Transverse colon (tissue), 4 donors: ENCODE measurements at regions not wholly inside any gene's neighbourhood (a gene's known extent, or its start where the extent isn't known, plus 50 kb on each side); places are given as distances from the start of the nearest gene placed in this dataset.
"Not testable (repeated sequence)": the region's sequence is repeated elsewhere in the genome, so short reads cannot be mapped to it uniquely, and the experiment has no call there.

Source experiments
- DNase-seq: peaks from one replicate; pipeline ENCODE4 v3.0.0-alpha.2; 2019
- H3K27ac ChIP-seq, 4 donors: fragments of 200-600 bp; sonication (generic); 2 replicates each; pipeline ENCODE4 v1.5.1; 2016 to 2018; ENCODE audit warnings: inconsistent platforms in 4 of 4
- H3K27me3 ChIP-seq: fragments of 200-600 bp; sonication (generic); 2 replicates; pipeline ENCODE4 v1.5.1; 2017; ENCODE audit warnings: inconsistent platforms
- H3K36me3 ChIP-seq, 4 donors: fragments of 200-600 bp; sonication (generic); 2 replicates each; pipeline ENCODE4 v1.5.1; 2017 to 2019; ENCODE audit warnings: inconsistent platforms in 4 of 4
- H3K4me1 ChIP-seq, 4 donors: fragments of 200-600 bp; sonication (generic); 2 replicates each; pipeline ENCODE4 v1.5.1; 2017 to 2020; ENCODE audit warnings: inconsistent platforms in 4 of 4
- H3K4me3 ChIP-seq, 4 donors: fragments of 200-600 bp; sonication (generic); 1 replicate in 1 of 4; 2 replicates in 3 of 4; pipeline versions ENCODE4 v1.5.1 to v1.6.1; 2017 to 2019; ENCODE audit warnings: inconsistent platforms in 4 of 4
- H3K9me3 ChIP-seq, 2 donors: fragments of 200-600 bp; sonication (generic); 2 replicates each; pipeline ENCODE4 v1.5.1; 2017 to 2019; ENCODE audit warnings: inconsistent platforms in 2 of 2
- EP300 ChIP-seq: sonication (generic); formaldehyde crosslinking; IDR thresholded peaks from one replicate; pipeline ENCODE4 v1.6.1; 2017; ENCODE audit warnings: antibody characterized with exemption, low read depth
- POLR2A ChIP-seq: fragments of 450-650 bp; IDR thresholded peaks from one replicate; pipeline ENCODE4 v1.6.1; 2016; ENCODE audit warnings: antibody characterized with exemption, mild to moderate bottlenecking, moderate library complexity
- POLR2AphosphoS5 ChIP-seq, 3 donors: sonication (generic); formaldehyde crosslinking; IDR thresholded peaks; one replicate each; pipeline ENCODE4 v1.6.1; 2016; ENCODE audit warnings: antibody characterized with exemption in 3 of 3
- WGBS, 2 donors: methylation state at CpG; one replicate each; pipeline ENCODE4 v1.1.5; 2018; ENCODE audit warnings: low coverage in 1 of 2; 5-methylcytosine and 5-hydroxymethylcytosine counted together
- in situ Hi-C, 4 donors: fragments of 200-750 bp; cut with MboI; loops; one replicate each; pipeline versions ENCODE4 v1.15.0 to v1.15.1; 2017; ENCODE audit warnings: low sequenced_read_pairs in 3 of 4, low pct_ligation_motif_present in 1 of 4, low pct_unique_long_range_greater_than_20kb in 1 of 4
- intact Hi-C: fragments of 100-400 bp; cut with DNase I; formaldehyde crosslinking; loops from one replicate; pipeline ENCODE4 v1.15.1; 2023; ENCODE audit warnings: low total_unique reads
- TF ChIP-seq, protein P1 (sequence below), 5 experiments: fragments of 200-600 bp in 3 of 5; fragments of 450-650 bp in 2 of 5; sonication (generic) in 3 of 5; IDR thresholded peaks; 1 replicate in 2 of 5; 2 replicates in 3 of 5; pipeline ENCODE4 v1.5.1; 2016 to 2017; ENCODE audit warnings: antibody characterized with exemption in 5 of 5, inconsistent platforms in 3 of 5, mild to moderate bottlenecking in 2 of 5, moderate library complexity in 1 of 5

DNA sequence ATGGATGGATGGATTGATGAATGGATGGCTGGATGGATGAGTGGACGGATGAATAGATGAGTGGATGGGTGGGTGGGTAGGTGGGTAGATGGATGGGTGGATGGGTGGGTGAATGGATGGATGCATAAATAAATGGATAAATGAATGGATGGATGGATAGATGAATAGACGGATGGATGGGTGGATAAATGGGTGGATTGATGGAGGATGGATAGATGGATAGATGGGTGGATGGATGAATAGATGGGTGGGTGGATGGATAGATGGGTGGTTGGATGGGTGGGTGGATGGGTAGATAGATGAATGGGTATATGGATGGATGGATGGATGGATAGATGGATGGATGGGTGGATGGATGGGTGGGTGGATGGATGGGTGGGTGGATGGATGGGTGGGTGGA is 84.9 kb upstream of the ZNF536 start:
- no peaks in the 10 kb centered on the region for H3K9me3 ChIP-seq
- in situ Hi-C loops, result no loop called here
- no peak overlapping the region for H3K4me3 ChIP-seq
- no peak for DNase-seq
- WGBS, 2 donors, result 90 to 93% methylated on average over 2 of the region's 2 CpGs
- H3K4me1 ChIP-seq, result no peaks in the 10 kb centered on the region
- TF ChIP-seq POLR2A (no peak), EP300 (no peak)
- intact Hi-C loops, result no loop called here
- no peaks in the 10 kb centered on the region for H3K27me3 ChIP-seq
- H3K36me3 ChIP-seq, result no peaks in the 10 kb centered on the region
- H3K27ac ChIP-seq, result no peak overlapping the region

DNA sequence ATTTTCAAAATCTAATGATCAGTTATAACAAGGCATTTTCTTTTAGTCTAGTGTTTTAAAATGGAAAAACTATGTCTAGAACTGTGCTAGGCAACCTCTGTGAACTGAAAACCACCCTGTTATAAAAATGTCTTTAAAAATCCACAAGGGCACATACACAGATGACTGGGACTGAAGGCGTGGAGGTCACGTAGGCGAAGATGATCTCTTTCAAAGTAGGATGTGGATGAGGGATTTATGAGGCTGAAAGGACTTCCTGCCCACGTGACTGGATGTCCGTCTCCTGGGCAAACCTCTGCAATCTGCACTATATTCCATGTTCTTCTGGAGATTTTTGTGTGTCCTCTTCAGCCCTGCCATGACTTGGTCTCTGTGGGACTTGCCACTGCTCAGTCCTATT is 84.2 kb upstream of the ZNF536 start:
- no peaks in the 10 kb centered on the region for H3K36me3 ChIP-seq
- intact Hi-C loops (no loop called here), in situ Hi-C loops (no loop called here)
- H3K9me3 ChIP-seq, result no peaks in the 10 kb centered on the region
- H3K4me3 ChIP-seq, result no peak overlapping the region
- no peaks in the 10 kb centered on the region for H3K4me1 ChIP-seq
- WGBS, 2 donors, result 60 to 82% methylated on average over 2 to 5 of the region's 5 CpGs
- H3K27ac ChIP-seq, result no peak overlapping the region
- no peak for TF ChIP-seq POLR2AphosphoS5 (IDR thresholded peaks at IDR 0.05)
- TF ChIP-seq EP300, result no peak
- TF ChIP-seq, protein P1, sequence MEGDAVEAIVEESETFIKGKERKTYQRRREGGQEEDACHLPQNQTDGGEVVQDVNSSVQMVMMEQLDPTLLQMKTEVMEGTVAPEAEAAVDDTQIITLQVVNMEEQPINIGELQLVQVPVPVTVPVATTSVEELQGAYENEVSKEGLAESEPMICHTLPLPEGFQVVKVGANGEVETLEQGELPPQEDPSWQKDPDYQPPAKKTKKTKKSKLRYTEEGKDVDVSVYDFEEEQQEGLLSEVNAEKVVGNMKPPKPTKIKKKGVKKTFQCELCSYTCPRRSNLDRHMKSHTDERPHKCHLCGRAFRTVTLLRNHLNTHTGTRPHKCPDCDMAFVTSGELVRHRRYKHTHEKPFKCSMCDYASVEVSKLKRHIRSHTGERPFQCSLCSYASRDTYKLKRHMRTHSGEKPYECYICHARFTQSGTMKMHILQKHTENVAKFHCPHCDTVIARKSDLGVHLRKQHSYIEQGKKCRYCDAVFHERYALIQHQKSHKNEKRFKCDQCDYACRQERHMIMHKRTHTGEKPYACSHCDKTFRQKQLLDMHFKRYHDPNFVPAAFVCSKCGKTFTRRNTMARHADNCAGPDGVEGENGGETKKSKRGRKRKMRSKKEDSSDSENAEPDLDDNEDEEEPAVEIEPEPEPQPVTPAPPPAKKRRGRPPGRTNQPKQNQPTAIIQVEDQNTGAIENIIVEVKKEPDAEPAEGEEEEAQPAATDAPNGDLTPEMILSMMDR (IDR thresholded peaks at IDR 0.05), result no peak
- no peak for TF ChIP-seq POLR2A
- no peak for DNase-seq
- no peaks in the 10 kb centered on the region for H3K27me3 ChIP-seq

DNA sequence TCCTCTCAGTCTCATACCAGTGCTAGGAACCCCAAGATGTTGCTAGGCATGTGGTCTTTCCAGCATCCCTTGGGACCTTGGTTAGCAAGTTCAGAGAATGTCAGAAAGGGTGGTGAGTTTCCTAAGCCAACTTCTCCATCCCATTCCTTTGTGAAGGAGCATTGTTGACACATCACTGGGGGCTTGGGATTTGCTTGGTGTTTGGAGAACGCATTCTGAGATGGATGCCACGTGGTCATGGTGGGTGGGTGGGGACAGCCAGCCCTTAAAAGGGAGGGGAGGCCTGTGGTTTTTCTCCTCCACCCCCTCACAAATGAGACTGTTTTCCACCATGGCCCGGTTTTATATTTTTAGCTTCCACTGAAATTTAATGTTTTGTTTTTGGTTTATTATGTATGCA is 83.3 kb upstream of the ZNF536 start:
- H3K9me3 ChIP-seq, result no peaks in the 10 kb centered on the region
- intact Hi-C loops, result no loop called here
- WGBS, 2 donors, result 48% methylated on average over 3 of the region's 3 CpGs; no CpG with 5 or more reads in 1 of the 2 donors
- H3K4me1 ChIP-seq, result no peaks in the 10 kb centered on the region
- H3K27ac ChIP-seq, result no peak overlapping the region
- TF ChIP-seq, protein P1 (IDR thresholded peaks at IDR 0.05), result no peak
- TF ChIP-seq POLR2A, result no peak
- TF ChIP-seq POLR2AphosphoS5 (IDR thresholded peaks at IDR 0.05), result no peak
- no peaks in the 10 kb centered on the region for H3K27me3 ChIP-seq
- in situ Hi-C loops, result no loop called here
- H3K4me3 ChIP-seq, result no peak overlapping the region
- no peaks in the 10 kb centered on the region for H3K36me3 ChIP-seq
- no peak for DNase-seq

DNA sequence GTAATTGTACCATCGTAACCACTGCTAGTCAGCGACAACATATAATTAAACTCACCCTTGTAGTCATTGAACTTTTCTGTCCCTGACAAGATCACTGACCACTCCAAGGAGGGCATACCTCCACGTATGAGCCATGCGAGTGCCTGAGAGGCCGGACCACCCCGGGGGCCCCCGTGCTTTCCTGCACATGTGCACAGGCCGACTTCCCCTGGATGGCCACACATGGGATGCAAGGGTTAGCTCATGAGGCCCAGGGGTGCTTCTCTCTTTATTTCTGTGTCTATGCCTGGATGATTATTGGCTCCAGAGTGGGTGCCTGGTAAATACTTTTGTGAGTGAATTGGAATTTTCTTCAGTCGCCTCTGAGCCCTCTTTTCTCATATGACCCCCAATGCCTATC is 82.8 kb upstream of the ZNF536 start:
- DNase-seq, result no peak
- TF ChIP-seq POLR2A, result no peak
- no peak for TF ChIP-seq EP300
- TF ChIP-seq, protein P1 (IDR thresholded peaks at IDR 0.05), result no peak
- TF ChIP-seq POLR2AphosphoS5 (IDR thresholded peaks at IDR 0.05), result no peak
- no peak overlapping the region for H3K4me3 ChIP-seq
- H3K4me1 ChIP-seq, result no peaks in the 10 kb centered on the region
- H3K27ac ChIP-seq, result no peak overlapping the region
- no peaks in the 10 kb centered on the region for H3K27me3 ChIP-seq
- 82% methylated on average over 9 of the region's 9 CpGs; no CpG with 5 or more reads in 1 of the 2 donors for WGBS, 2 donors
- in situ Hi-C loops, result no loop called here
- no peaks in the 10 kb centered on the region for H3K9me3 ChIP-seq
- no peaks in the 10 kb centered on the region for H3K36me3 ChIP-seq
- intact Hi-C loops, result no loop called here

DNA sequence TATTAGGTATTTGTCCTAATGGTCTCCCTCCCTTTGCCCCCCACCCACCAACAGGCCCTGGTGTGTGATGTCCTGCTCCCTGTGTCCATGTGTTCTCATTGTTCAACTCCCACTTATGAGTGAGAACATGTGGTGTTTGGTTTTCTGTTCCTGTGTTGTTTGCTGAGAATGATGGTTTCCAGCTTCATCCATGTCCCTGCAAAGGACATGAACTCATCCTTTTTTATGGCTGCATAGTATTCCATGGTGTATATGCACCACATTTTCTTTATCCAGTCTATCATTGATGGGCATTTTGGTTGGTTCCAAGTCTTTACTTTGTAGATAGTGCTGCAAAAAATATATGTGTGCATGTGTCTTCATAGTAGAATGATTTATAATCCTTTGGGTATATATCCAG is 81.4 kb upstream of the ZNF536 start:
- H3K27me3 ChIP-seq, in situ Hi-C loops, intact Hi-C loops, H3K9me3 ChIP-seq, H3K4me3 ChIP-seq, H3K4me1 ChIP-seq, H3K27ac ChIP-seq, DNase-seq, H3K36me3 ChIP-seq: not testable (repeated sequence)
